ENCODE measurements at regions not wholly inside any gene's neighbourhood (a gene's known extent, or its start where the extent isn't known, plus 50 kb on each side); places are given as distances from the start of the nearest gene placed in this dataset.

- Histone ChIP-seq H4K20me1 (replicated peaks in 1 of 2; ENCODE audit: control insufficient read depth in 1 of 2, insufficient read depth in 2 of 2, low read length in 2 of 2) (no peaks in the 10 kb centered on the region), H2AK5ac (ENCODE audit: low read depth, low read length) (no peak overlapping the region), H3K79me2 (ENCODE audit: control insufficient read depth in 1 of 2, insufficient read depth in 2 of 2, low read length in 2 of 2) (no peaks in the 10 kb centered on the region), H3K27ac (ENCODE audit: low read depth, low read length) (no peak overlapping the region), H3K23me2 (ENCODE audit: low read depth, low read length) (no peaks in the 10 kb centered on the region), H3K4me2 (ENCODE audit: insufficient read depth in 1 of 2, low read depth in 2 of 2, low read length in 2 of 2) (no peak overlapping the region), H3K4me1 (replicated peaks in 1 of 4; ENCODE audit: control insufficient read depth in 3 of 4, insufficient read depth in 4 of 4, low read length in 3 of 4) (no peaks in the 10 kb centered on the region), H3K36me3 (ENCODE audit: control insufficient read depth in 2 of 4, insufficient read depth in 4 of 4, low read length in 3 of 4) (no peaks in the 10 kb centered on the region), H4K8ac (ENCODE audit: extremely low read depth, insufficient read depth, low read length) (no peak overlapping the region), H2BK20ac (ENCODE audit: low read length) (no peak overlapping the region), H3K18ac (ENCODE audit: extremely low read depth, low read length) (no peak overlapping the region), H2BK12ac (ENCODE audit: low read depth, low read length) (no peak overlapping the region), H3K79me1 (ENCODE audit: low read depth, low read length) (no peaks in the 10 kb centered on the region), H3K9me3 (ENCODE audit: insufficient read depth in 2 of 2, low read depth in 1 of 2, low read length in 1 of 2) (no peaks in the 10 kb centered on the region), H3K9ac (replicated peaks in 1 of 4; ENCODE audit: extremely low read depth in 1 of 4, low read depth in 3 of 4, low read length in 3 of 4) (no peak overlapping the region), H3K14ac (ENCODE audit: insufficient read length) (no peak overlapping the region), H2BK120ac (replicated peaks; ENCODE audit: low read depth, low read length) (no peak overlapping the region), H3K27me3 (replicated peaks in 1 of 4; ENCODE audit: control insufficient read depth in 3 of 4, extremely low read depth in 1 of 4, insufficient read depth in 3 of 4, low read length in 3 of 4) (peaks cover 0 to 1% (median 0%) of the 10 kb centered on the region in 4 experiments; a peak in 1 of 7 replicates), H4K5ac (ENCODE audit: insufficient read length, low read depth, low read length) (no peak overlapping the region), H2AFZ (ENCODE audit: low read length) (no peak overlapping the region), H3K56ac (replicated peaks; ENCODE audit: insufficient read length, low read depth, low read length) (no peak overlapping the region), H2BK15ac (ENCODE audit: low read length) (no peak overlapping the region), H2BK5ac (ENCODE audit: low read depth, low read length) (no peak overlapping the region), H3K4ac (replicated peaks; ENCODE audit: insufficient read length, low read depth, low read length) (no peak overlapping the region), H3K23ac (ENCODE audit: insufficient read length) (no peak overlapping the region), H4K91ac (replicated peaks; ENCODE audit: insufficient read length, low read length) (no peak overlapping the region), H3K4me3 (ENCODE audit: extremely low read depth in 1 of 4, insufficient read depth in 2 of 4, low read depth in 3 of 4, low read length in 4 of 4) (no peak overlapping the region)
- POLR2A ChIA-PET (ENCODE audit: partially characterized antibody) = interaction anchor here (0.7 kb wide), 1 partner anchor 1556 kb away, joined by 3 read pairs; no protein-coding TSS in a partner anchor
- no peak for TF ChIP-seq EGR1 (IDR thresholded peaks at IDR 0.05; ENCODE audit: borderline replicate concordance, low read depth, low read length)
- TF ChIP-seq GABPA (IDR thresholded peaks at IDR 0.05; ENCODE audit: borderline replicate concordance, insufficient read depth, low read length) = no peak
- TF ChIP-seq TCF12 (IDR thresholded peaks at IDR 0.05; ENCODE audit: low read depth, low read length) = no peak
- no peak for DNase-seq (ENCODE audit: low read depth in 1 of 2, low spot score in 2 of 2)
- CTCF ChIA-PET (ENCODE audit: partially characterized antibody) = interaction anchor here (1.8 kb wide), 1 partner anchor 254 kb away, joined by 4 read pairs; no protein-coding TSS in a partner anchor
- 88% methylated on average over 1 of the region's 1 CpG; no CpG with 5 or more reads in 1 of the 2 experiments for WGBS, 2 experiments (ENCODE audit: extremely low coverage in 1 of 2, insufficient coverage in 1 of 2, insufficient read length in 1 of 2, insufficient replicate concordance in 2 of 2, low coverage in 1 of 2, low lambda C conversion rate in 2 of 2, missing lambda C conversion rate in 1 of 2)
- FAIRE-seq = no peak
These were observed 867.7 kb upstream of the HS3ST1 start for GRCh38 chr4:12296366-12296765.
